ENCODE measurements at regions not wholly inside any gene's neighbourhood (a gene's known extent, or its start where the extent isn't known, plus 50 kb on each side); places are given as distances from the start of the nearest gene placed in this dataset.

- no peak overlapping the region for H3K4me3 Mint-ChIP-seq
- peaks cover 64% of the 10 kb centered on the region for H3K27me3 Mint-ChIP-seq
- H3K27ac Mint-ChIP-seq, result no peak overlapping the region
- no peaks in the 10 kb centered on the region for H3K36me3 Mint-ChIP-seq
- H3K9me3 Mint-ChIP-seq, result no peaks in the 10 kb centered on the region
- ATAC-seq, result no peak
- no peaks in the 10 kb centered on the region for H3K4me1 Mint-ChIP-seq
These were observed 150.2 kb upstream of the NFE2L3 start for GRCh38 chr7:26001662-26002244.

DNA sequence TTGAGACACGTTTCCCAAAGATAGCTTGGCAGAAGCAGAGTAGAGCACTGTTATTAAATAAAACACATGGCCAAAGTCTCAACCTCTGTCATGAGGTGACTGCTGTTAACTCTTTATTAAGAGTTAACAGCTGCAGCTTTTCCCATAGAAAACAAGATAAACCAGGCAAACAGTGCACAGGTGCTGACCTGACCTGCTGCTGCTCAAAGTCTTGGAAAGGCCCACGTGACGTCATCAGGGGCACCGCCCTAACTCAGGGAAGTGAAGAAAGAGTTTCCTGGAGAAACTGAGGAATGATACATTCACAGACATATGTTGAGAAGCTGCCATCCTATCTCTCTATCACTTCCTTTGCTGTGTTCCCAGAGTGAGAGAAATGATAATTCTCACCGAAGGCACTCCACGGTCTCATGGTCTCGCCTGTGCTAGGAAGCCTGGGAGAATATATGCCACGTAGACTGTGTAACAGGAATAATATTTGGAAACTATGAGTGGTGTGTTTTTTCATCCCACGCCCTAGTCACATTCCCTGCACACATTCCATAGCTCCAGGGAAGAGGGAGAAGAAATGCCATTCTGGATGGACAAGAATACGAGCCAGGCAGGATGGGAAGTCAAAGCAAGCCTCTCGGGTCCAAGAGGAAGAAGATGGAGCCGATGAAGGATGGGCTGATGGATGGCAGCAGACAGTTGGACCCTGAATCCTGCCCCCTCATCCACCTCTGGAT is 146.2 kb upstream of the NFE2L3 start:
- no peak for ATAC-seq
- Mint-ChIP-seq H3K9me3 (no peaks in the 10 kb centered on the region), H3K27me3 (peaks cover 75% of the 10 kb centered on the region), H3K27ac (no peak overlapping the region), H3K36me3 (no peaks in the 10 kb centered on the region), H3K4me3 (no peak overlapping the region), H3K4me1 (peaks cover 1% of the 10 kb centered on the region)

DNA sequence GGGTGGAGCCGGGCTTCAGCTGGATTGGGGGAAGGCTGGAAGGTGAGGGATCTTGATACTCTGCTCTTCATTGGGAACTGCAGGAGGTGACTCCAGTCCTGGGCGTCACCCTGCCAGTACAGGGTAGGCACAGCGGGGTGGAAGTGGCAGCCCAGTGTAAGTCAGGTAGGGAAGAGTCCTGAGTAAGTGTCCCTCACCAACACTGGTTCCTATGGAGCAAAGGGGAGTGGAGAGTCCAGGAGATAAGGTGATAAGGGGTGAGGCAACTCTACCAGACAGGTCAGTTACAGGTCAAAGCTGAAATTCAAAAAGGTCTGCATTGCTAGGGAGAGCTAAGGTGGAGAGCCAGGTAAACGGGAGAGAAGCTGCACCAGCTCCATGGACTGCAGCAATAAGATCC is 145.6 kb upstream of the NFE2L3 start:
- ATAC-seq, result no peak
- peaks cover 72% of the 10 kb centered on the region for H3K27me3 Mint-ChIP-seq
- H3K4me1 Mint-ChIP-seq, result peaks cover 7% of the 10 kb centered on the region
- H3K27ac Mint-ChIP-seq, result no peak overlapping the region
- H3K9me3 Mint-ChIP-seq, result no peaks in the 10 kb centered on the region
- H3K4me3 Mint-ChIP-seq, result no peak overlapping the region
- no peaks in the 10 kb centered on the region for H3K36me3 Mint-ChIP-seq

DNA sequence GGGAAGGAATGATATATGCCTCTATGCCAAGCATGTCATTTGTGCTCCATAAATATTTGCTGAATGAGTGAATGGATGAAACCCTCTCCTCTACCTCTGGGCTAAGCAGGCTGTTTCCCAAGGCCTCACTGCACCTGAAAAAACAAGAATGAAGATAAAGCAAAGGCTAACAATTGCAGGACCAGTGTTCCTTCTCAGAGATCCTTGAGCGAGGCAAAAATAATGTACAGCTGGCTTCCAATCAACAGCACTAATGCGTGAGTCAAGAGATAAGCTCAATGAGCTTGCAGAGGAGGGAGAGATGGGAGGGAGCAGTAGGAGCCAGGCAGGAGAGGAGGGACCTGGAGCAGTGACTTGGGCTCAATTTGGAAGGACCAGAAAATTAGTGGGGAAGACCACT is 144.5 kb upstream of the NFE2L3 start:
- Mint-ChIP-seq H3K27ac (no peak overlapping the region), H3K4me1 (peaks cover 15% of the 10 kb centered on the region), H3K9me3 (no peaks in the 10 kb centered on the region), H3K36me3 (no peaks in the 10 kb centered on the region), H3K4me3 (no peak overlapping the region), H3K27me3 (peaks cover 72% of the 10 kb centered on the region)
- no peak for ATAC-seq

DNA sequence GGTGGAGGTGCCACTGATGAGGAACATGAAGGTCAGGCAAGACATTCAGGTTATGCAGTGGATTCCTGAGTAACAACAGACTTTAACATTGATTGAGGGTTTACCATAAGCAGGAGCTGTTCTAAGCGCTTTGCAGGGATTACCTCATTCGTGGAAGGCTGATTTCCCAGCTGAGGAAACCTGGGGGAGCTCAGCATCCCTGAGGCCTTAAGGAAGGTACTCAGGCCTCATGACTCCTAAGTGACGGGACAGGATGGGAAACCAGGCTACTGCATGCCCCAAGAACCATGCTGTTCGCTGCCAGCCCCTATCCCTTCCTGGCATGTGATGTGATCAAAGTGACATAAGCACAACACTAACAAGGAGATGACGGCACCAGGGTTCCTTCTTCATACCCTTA is 143.6 kb upstream of the NFE2L3 start:
- Mint-ChIP-seq H3K36me3 (no peaks in the 10 kb centered on the region), H3K4me1 (peaks cover 19% of the 10 kb centered on the region), H3K4me3 (no peak overlapping the region), H3K9me3 (no peaks in the 10 kb centered on the region), H3K27me3 (peaks cover 66% of the 10 kb centered on the region), H3K27ac (no peak overlapping the region)
- no peak for ATAC-seq

GRCh38 chr7:26011039-26011696 is 140.8 kb upstream of the NFE2L3 start:
- no peak for ATAC-seq
- Mint-ChIP-seq H3K4me3 (no peak overlapping the region), H3K4me1 (peaks cover 22% of the 10 kb centered on the region), H3K36me3 (no peaks in the 10 kb centered on the region), H3K9me3 (peaks cover 6% of the 10 kb centered on the region), H3K27ac (no peak overlapping the region), H3K27me3 (peaks cover 84% of the 10 kb centered on the region)

DNA sequence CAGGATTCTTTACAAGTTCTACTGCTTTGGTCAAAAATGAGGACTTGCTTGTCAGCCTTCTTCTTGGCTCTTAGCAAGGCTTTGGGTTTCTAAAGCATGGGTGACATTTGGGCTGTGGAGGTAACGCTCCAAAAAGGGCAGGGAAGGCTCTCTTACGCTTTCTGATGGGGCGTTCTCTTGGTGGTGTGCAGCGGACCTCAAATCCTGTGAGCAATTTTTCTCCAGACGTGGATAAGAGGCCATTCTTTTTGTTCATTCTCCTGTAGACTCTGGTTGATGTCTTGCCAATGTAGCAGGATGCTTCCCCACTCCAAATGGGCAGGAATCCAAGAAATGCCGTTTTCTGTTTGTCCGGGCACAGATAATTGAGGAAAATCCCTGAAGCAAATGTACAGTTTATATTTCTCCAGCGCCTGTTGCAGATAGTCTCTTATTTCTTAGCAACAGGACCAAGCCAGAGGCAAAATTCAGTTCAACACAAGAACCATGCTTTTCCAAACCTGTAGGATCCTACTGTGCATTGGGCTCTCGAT is 138.4 kb upstream of the NFE2L3 start:
- Mint-ChIP-seq H3K36me3 (no peaks in the 10 kb centered on the region), H3K27me3 (peaks cover 84% of the 10 kb centered on the region), H3K4me3 (no peak overlapping the region), H3K4me1 (peaks cover 22% of the 10 kb centered on the region), H3K27ac (no peak overlapping the region), H3K9me3 (peaks cover 11% of the 10 kb centered on the region)
- peak; percentile 20 for ATAC-seq

GRCh38 chr7:26022982-26023381 is 129.0 kb upstream of the NFE2L3 start:
- peaks cover 57% of the 10 kb centered on the region for H3K27me3 Mint-ChIP-seq
- no peak overlapping the region for H3K27ac Mint-ChIP-seq
- H3K36me3 Mint-ChIP-seq, result no peaks in the 10 kb centered on the region
- no peak overlapping the region for H3K4me3 Mint-ChIP-seq
- ATAC-seq, result no peak
- no peaks in the 10 kb centered on the region for H3K9me3 Mint-ChIP-seq
- no peaks in the 10 kb centered on the region for H3K4me1 Mint-ChIP-seq

GRCh38 chr7:26029911-26030310 is 122.1 kb upstream of the NFE2L3 start:
- no peak overlapping the region for H3K4me3 Mint-ChIP-seq
- no peaks in the 10 kb centered on the region for H3K9me3 Mint-ChIP-seq
- no peak for ATAC-seq
- H3K4me1 Mint-ChIP-seq, result no peaks in the 10 kb centered on the region
- H3K27me3 Mint-ChIP-seq, result peaks cover 55% of the 10 kb centered on the region
- H3K36me3 Mint-ChIP-seq, result no peaks in the 10 kb centered on the region
- H3K27ac Mint-ChIP-seq, result no peak overlapping the region

GRCh38 chr7:26034391-26034790 is 117.6 kb upstream of the NFE2L3 start:
- Mint-ChIP-seq H3K9me3 (peaks cover 4% of the 10 kb centered on the region), H3K36me3 (peaks cover 5% of the 10 kb centered on the region), H3K4me3 (no peak overlapping the region), H3K4me1 (no peaks in the 10 kb centered on the region), H3K27ac (no peak overlapping the region), H3K27me3 (peaks cover 55% of the 10 kb centered on the region)
- no peak for ATAC-seq

- peaks cover 59% of the 10 kb centered on the region for H3K27me3 Mint-ChIP-seq
- ATAC-seq, result no peak
- no peak overlapping the region for H3K4me3 Mint-ChIP-seq
- H3K36me3 Mint-ChIP-seq, result peaks cover 5% of the 10 kb centered on the region
- no peaks in the 10 kb centered on the region for H3K4me1 Mint-ChIP-seq
- no peak overlapping the region for H3K27ac Mint-ChIP-seq
- peaks cover 4% of the 10 kb centered on the region for H3K9me3 Mint-ChIP-seq
These were observed 116.4 kb upstream of the NFE2L3 start for GRCh38 chr7:26035552-26035951.

DNA sequence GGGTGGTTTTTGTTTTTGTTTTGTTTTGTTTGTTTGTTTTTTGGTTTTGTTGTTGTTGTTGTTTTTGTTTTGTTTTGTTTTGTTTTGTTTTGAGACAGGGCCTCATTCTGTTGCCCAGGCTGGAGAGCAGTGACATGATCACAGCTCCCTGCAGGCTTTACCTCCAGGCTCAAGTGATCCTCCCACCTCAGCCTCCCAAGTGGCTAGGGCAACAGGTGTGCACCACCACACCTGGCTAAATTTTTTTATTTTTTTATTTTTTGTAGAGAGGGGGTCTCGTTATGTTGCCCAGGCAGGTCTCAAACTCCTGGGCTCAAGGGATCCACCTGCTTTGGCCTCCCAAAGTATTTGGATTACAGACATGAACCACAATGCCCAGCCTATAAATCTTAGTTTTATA is 115.9 kb upstream of the NFE2L3 start:
- ATAC-seq, result no peak
- Mint-ChIP-seq H3K27me3 (peaks cover 59% of the 10 kb centered on the region), H3K4me3 (no peak overlapping the region), H3K36me3 (peaks cover 5% of the 10 kb centered on the region), H3K27ac (no peak overlapping the region), H3K9me3 (peaks cover 4% of the 10 kb centered on the region), H3K4me1 (no peaks in the 10 kb centered on the region)

DNA sequence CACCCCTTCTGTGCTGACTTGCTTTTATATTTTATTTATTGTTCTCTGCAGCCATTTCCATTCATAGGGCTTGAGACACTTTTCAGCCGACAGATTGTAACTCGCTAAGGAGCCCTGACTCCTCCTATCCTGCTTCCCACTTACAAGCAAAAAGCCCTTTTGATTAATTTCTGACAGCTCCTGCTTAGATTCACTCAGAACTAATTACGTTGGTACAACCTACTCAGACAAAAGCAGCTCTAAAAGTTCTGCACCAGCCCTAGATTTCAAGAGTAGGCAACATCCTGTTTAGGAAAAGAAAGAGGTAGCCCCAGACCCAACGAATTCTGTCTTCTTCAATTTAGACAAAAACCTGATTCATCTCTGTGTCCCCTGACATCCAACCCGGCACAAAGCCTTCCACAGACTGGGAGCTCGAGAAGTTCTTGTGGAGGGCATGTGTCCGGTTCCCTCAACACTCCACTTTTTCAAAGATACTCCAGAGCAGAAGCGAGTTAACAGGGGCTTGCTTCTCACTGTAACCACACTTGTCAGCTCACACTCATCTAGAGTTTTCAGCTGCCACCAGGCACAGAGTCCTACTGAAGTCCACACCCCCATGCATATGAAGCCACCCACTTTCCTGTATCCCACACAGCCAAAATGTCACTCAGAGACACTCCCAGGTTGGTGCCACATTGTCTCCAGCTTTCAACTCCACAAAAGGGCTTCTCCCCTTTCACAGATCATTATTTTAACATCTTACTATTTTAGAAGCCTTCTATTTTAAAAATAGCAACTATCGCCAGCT is 113.6 kb upstream of the NFE2L3 start:
- H3K4me3 Mint-ChIP-seq, result no peak overlapping the region
- ATAC-seq, result no peak
- H3K27me3 Mint-ChIP-seq, result peaks cover 63% of the 10 kb centered on the region
- H3K27ac Mint-ChIP-seq, result no peak overlapping the region
- no peaks in the 10 kb centered on the region for H3K4me1 Mint-ChIP-seq
- peaks cover 4% of the 10 kb centered on the region for H3K9me3 Mint-ChIP-seq
- H3K36me3 Mint-ChIP-seq, result peaks cover 5% of the 10 kb centered on the region

DNA sequence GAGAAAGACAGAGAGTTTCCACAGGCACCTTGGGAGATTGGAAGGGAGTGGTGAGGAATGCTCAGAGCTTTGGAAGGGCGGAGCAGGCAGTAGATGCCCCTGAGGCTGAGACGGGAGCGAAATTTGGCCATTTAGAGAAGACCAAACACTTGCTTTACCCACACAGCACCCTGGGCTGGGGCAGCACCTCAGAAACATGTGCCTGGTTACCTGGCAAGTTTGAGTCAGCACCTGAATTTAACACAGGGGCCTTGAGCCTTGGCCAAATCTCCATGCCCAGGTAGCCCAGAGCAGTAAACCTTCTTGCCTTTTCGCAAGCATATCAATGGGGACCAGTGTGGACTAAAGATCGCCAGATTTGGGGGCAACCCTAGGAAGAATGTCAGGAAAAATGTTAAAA is 111.9 kb upstream of the NFE2L3 start:
- Mint-ChIP-seq H3K27me3 (peaks cover 79% of the 10 kb centered on the region), H3K9me3 (peaks cover 4% of the 10 kb centered on the region), H3K36me3 (peaks cover 5% of the 10 kb centered on the region), H3K4me1 (no peaks in the 10 kb centered on the region), H3K4me3 (no peak overlapping the region), H3K27ac (no peak overlapping the region)
- ATAC-seq, result no peak

DNA sequence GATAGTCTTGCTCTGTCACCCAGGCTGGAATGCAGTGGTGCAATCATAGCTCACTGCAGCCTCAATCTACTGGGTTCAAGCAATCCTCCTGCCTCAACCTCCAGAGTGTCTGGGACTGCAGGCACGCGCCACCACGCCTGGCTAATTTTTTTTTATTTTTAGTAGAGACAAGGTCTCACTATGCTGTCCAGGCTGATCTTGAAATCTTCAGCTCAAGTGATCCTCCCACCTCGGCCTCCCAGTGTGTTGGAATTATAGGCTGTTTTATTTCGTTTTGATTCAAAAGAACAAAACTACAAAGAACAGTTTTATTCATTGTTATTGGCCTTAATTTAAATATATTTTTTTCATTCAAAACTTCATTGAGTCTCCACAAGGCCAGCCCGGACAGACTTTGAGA is 109.8 kb upstream of the NFE2L3 start:
- Mint-ChIP-seq H3K27me3 (peaks cover 63% of the 10 kb centered on the region), H3K27ac (no peak overlapping the region), H3K9me3 (no peaks in the 10 kb centered on the region), H3K36me3 (no peaks in the 10 kb centered on the region), H3K4me3 (no peak overlapping the region), H3K4me1 (no peaks in the 10 kb centered on the region)
- ATAC-seq, result no peak
